Endodermal cell (in vitro differentiated cells): ENCODE measurements at regions not wholly inside any gene's neighbourhood (a gene's known extent, or its start where the extent isn't known, plus 50 kb on each side); places are given as distances from the start of the nearest gene placed in this dataset.

Experiments
- DNase-seq: peaks from one replicate; pipeline ENCODE4 v3.0.0-alpha.2; 2017
- H3K27ac ChIP-seq: 2 replicates; pipeline ENCODE4 v1.5.1; 2013; ENCODE audit warnings: mild to moderate bottlenecking, low read depth, low read length, moderate library complexity
- H3K27me3 ChIP-seq: 2 replicates; pipeline ENCODE4 v1.6.1; 2013; ENCODE audit warnings: mild to moderate bottlenecking, low read length, moderate library complexity; ENCODE audit not compliant: insufficient read depth, control insufficient read depth, poor library complexity, severe bottlenecking
- H3K36me3 ChIP-seq: 2 replicates; pipeline ENCODE4 v1.7.0; 2013; ENCODE audit warnings: mild to moderate bottlenecking, low read length, moderate library complexity; ENCODE audit not compliant: control insufficient read depth, insufficient read depth
- H3K4me1 ChIP-seq: one replicate; pipeline ENCODE4 v1.7.0; 2013; ENCODE audit warnings: low read length; ENCODE audit not compliant: control insufficient read depth, insufficient read depth
- H3K4me3 ChIP-seq: 2 replicates; pipeline ENCODE4 v1.5.1; 2013; ENCODE audit warnings: mild to moderate bottlenecking, low read length, moderate library complexity
- H3K9ac ChIP-seq: 2 replicates; pipeline ENCODE4 v1.6.1; 2013; ENCODE audit warnings: mild to moderate bottlenecking, low read length, moderate library complexity; ENCODE audit not compliant: poor library complexity, severe bottlenecking; ENCODE audit errors: extremely low read depth
- H3K9me3 ChIP-seq: 2 replicates; pipeline ENCODE4 v1.6.1; 2013; ENCODE audit warnings: mild to moderate bottlenecking, low read length, moderate library complexity; ENCODE audit not compliant: control insufficient read depth
- H3K27ac Mint-ChIP-seq: 2 replicates; pipeline ENCODE4 v1.8.0; 2020; ENCODE audit warnings: mixed read lengths
- H3K27me3 Mint-ChIP-seq: 2 replicates; pipeline ENCODE4 v1.8.0; 2021; ENCODE audit warnings: mild to moderate bottlenecking, mixed read lengths; ENCODE audit not compliant: insufficient read depth
- H3K36me3 Mint-ChIP-seq: 2 replicates; pipeline ENCODE4 v1.8.0; 2020; ENCODE audit warnings: low read depth, mixed read lengths
- H3K4me1 Mint-ChIP-seq: 2 replicates; pipeline ENCODE4 v1.8.0; 2020; ENCODE audit warnings: mixed read lengths
- H3K4me3 Mint-ChIP-seq: 2 replicates; pipeline ENCODE4 v1.8.0; 2020; ENCODE audit warnings: mild to moderate bottlenecking, moderate library complexity, mixed read lengths
- H3K9me3 Mint-ChIP-seq: 2 replicates; pipeline ENCODE4 v1.8.0; 2020; ENCODE audit warnings: mild to moderate bottlenecking, mixed read lengths
- WGBS, 2 experiments: methylation state at CpG; one replicate each; pipeline versions ENCODE4 v1.1.5 to v1.1.7; 2013; ENCODE audit warnings: missing lambda C conversion rate in 2 of 2, mixed read lengths in 1 of 2; ENCODE audit not compliant: insufficient coverage in 1 of 2, insufficient read length in 1 of 2; 5-methylcytosine and 5-hydroxymethylcytosine counted together
- TF ChIP-seq, protein P1 (sequence below): fragments of 200-600 bp; sonication (generic); conservative IDR thresholded peaks from 2 replicates; pipeline ENCODE4 v1.5.0; 2021; ENCODE audit warnings: antibody characterized with exemption, mild to moderate bottlenecking

DNA sequence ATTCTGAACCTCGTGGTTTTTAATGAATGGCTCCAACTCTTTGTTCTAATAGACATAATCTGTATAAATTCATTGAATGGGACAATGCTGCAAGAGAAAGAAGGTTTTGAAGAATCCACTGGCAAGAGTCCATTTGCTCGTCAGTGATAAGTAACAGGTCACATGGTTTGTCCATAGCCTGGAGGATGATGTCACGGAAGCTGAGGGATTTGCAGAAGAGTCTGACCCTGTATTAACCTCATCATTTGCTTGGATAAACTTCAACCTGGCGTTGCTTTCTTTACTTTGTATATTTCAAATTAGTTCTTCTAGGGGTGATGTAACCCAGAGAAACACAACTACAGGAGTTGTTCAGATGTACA lies 197.4 kb downstream of the GAS1 start:
- WGBS, 2 experiments, result 81 to 94% methylated on average over 3 to 4 of the region's 4 CpGs

DNA sequence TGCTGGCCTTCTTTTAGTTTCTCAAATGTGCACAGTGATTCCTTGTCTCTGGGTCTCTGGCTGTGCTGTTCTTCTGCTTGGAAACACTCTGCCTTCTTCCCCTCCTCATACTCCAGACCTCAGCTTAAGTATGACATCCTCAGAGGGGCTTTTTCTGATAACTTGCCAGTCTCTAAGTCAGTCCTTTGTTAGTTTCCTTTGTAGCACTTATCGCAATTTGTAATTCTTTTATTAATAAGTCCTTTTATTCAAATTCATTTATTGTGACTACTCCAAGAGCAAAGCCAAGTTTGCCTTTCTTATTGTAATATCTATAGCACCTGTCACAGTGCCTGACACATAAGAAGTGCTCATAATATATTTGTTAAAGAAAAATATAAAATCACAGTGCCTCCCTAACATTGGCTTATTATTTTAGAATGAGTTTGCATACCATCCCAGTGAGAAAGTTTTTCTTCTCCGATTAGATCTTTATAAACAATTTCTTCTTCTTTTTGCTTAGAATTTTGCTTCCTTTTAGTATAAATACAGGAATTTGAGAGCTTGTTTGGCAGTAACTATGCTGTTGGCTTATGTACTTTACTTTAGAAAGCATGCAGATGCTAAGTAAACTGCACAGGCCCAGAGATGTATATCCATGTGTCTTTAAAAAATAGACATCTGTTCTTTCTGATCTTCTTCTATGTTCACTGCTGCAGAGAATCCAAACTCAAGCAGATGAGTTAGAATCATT lies 198.0 kb downstream of the GAS1 start:
- WGBS, 2 experiments, result 100% methylated on average over 1 of the region's 2 CpGs; no CpG with 5 or more reads in 1 of the 2 experiments
- H3K27ac ChIP-seq, result no peak overlapping the region

More for the DNA sequence above, 197.4 kb downstream of the GAS1 start:
- Mint-ChIP-seq H3K4me1 (no peaks in the 10 kb centered on the region), H3K4me3 (no peak overlapping the region), H3K27ac (no peak overlapping the region), H3K36me3 (no peaks in the 10 kb centered on the region), H3K27me3 (peaks cover 2% of the 10 kb centered on the region), H3K9me3 (no peaks in the 10 kb centered on the region)
- no peak overlapping the region for H3K4me3 ChIP-seq
- H3K27ac ChIP-seq, result no peak overlapping the region
- TF ChIP-seq, protein P1, sequence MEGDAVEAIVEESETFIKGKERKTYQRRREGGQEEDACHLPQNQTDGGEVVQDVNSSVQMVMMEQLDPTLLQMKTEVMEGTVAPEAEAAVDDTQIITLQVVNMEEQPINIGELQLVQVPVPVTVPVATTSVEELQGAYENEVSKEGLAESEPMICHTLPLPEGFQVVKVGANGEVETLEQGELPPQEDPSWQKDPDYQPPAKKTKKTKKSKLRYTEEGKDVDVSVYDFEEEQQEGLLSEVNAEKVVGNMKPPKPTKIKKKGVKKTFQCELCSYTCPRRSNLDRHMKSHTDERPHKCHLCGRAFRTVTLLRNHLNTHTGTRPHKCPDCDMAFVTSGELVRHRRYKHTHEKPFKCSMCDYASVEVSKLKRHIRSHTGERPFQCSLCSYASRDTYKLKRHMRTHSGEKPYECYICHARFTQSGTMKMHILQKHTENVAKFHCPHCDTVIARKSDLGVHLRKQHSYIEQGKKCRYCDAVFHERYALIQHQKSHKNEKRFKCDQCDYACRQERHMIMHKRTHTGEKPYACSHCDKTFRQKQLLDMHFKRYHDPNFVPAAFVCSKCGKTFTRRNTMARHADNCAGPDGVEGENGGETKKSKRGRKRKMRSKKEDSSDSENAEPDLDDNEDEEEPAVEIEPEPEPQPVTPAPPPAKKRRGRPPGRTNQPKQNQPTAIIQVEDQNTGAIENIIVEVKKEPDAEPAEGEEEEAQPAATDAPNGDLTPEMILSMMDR, result no peak
- no peaks in the 10 kb centered on the region for H3K9me3 ChIP-seq
- H3K36me3 ChIP-seq, result no peaks in the 10 kb centered on the region
- no peaks in the 10 kb centered on the region for H3K4me1 ChIP-seq
- no peak for DNase-seq
- H3K27me3 ChIP-seq, result no peaks in the 10 kb centered on the region
- no peak overlapping the region for H3K9ac ChIP-seq

DNA sequence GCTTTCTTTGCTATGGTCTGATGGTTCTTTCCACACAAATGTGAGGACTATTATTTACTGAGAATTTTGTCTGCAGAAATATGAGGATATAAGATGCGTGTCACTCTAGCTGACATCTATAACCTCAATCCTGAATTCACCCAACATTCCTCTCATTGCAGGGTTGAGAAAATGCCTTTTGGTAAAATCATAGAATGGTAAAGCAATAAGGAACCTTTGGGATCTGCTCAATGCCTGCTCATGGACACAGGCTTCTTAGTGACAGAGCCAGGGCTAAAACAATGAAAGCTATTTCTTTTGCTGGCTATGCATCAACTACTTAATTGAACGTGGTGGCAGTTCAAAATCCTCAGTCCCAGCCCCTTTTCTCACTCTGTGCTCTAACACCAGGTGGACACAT lies 199.6 kb downstream of the GAS1 start:
- Mint-ChIP-seq H3K27me3 (peaks cover 2% of the 10 kb centered on the region), H3K4me3 (no peak overlapping the region), H3K4me1 (no peaks in the 10 kb centered on the region), H3K27ac (no peak overlapping the region), H3K36me3 (no peaks in the 10 kb centered on the region), H3K9me3 (no peaks in the 10 kb centered on the region)
- no peaks in the 10 kb centered on the region for H3K36me3 ChIP-seq
- no peak overlapping the region for H3K27ac ChIP-seq
- H3K4me3 ChIP-seq, result no peak overlapping the region
- H3K9ac ChIP-seq, result no peak overlapping the region
- TF ChIP-seq, protein P1, result no peak
- no peaks in the 10 kb centered on the region for H3K9me3 ChIP-seq
- 71 to 77% methylated on average over 1 of the region's 2 CpGs for WGBS, 2 experiments
- H3K4me1 ChIP-seq, result no peaks in the 10 kb centered on the region
- no peak for DNase-seq
- H3K27me3 ChIP-seq, result no peaks in the 10 kb centered on the region

More for the DNA sequence above, 198.0 kb downstream of the GAS1 start:
- TF ChIP-seq, protein P1, result no peak
- Histone ChIP-seq H3K27me3 (no peaks in the 10 kb centered on the region), H3K4me3 (no peak overlapping the region), H3K9me3 (no peaks in the 10 kb centered on the region), H3K36me3 (no peaks in the 10 kb centered on the region), H3K9ac (no peak overlapping the region), H3K4me1 (no peaks in the 10 kb centered on the region)
- Mint-ChIP-seq H3K4me3 (no peak overlapping the region), H3K9me3 (no peaks in the 10 kb centered on the region), H3K27ac (no peak overlapping the region), H3K27me3 (peaks cover 2% of the 10 kb centered on the region), H3K4me1 (no peaks in the 10 kb centered on the region), H3K36me3 (no peaks in the 10 kb centered on the region)
- no peak for DNase-seq
